GM12873 (cell line): ENCODE measurements at regions not wholly inside any gene's neighbourhood (a gene's known extent, or its start where the extent isn't known, plus 50 kb on each side); places are given as distances from the start of the nearest gene placed in this dataset.

Experiments
- CTCF ChIP-seq: IDR thresholded peaks from 2 replicates; pipeline ENCODE4 v1.5.1; 2012; ENCODE audit warnings: low read depth, mild to moderate bottlenecking, moderate library complexity, low read length, control low read depth; ENCODE audit not compliant: insufficient read depth; ENCODE audit errors: missing control alignments

GRCh38 chr9:12054235-12054634 lies 639.0 kb upstream of the TYRP1 start:
- no peak for TF ChIP-seq CTCF

- TF ChIP-seq CTCF: no peak
Observed at GRCh38 chr9:12056874-12057273, 636.3 kb upstream of the TYRP1 start.

- TF ChIP-seq CTCF: no peak
Observed at GRCh38 chr9:12060067-12060466, 633.1 kb upstream of the TYRP1 start.

GRCh38 chr9:12060811-12061210 lies 632.4 kb upstream of the TYRP1 start:
- TF ChIP-seq CTCF: no peak

GRCh38 chr9:12065050-12065449 lies 628.1 kb upstream of the TYRP1 start:
- no peak for TF ChIP-seq CTCF

GRCh38 chr9:12065686-12066085 lies 627.5 kb upstream of the TYRP1 start:
- TF ChIP-seq CTCF: no peak

GRCh38 chr9:12066455-12067035 lies 626.6 kb upstream of the TYRP1 start:
- TF ChIP-seq CTCF: no peak
